HCT116 (cell line): ENCODE measurements at regions not wholly inside any gene's neighbourhood (a gene's known extent, or its start where the extent isn't known, plus 50 kb on each side); places are given as distances from the start of the nearest gene placed in this dataset.

Experiments used
- ATAC-seq: fragments of 200-7000 bp; cut with Tn5 transposase; 2 replicates; pipeline ENCODE4 v1.9.1; 2020; ENCODE audit warnings: mild to moderate bottlenecking, moderate library complexity
- BruUV-seq: library from RNA; stranded (reverse); fragments of 400-500 nt; replicated peaks from 2 replicates; lab custom pipeline; 2021; lab: Mats Ljungman, UMichigan
- CTCF ChIA-PET: fragments of 300-600 bp; sonication (Branson Sonifier 250); formaldehyde crosslinking; loops from one replicate; lab custom pipeline; 2021; ENCODE audit warnings: antibody characterized with exemption; lab: Charles Lee
- POLR2A ChIA-PET: fragments of 300-600, 350-600 bp; sonication (Branson Sonifier 250); formaldehyde crosslinking; loops from one replicate; lab custom pipeline; 2021; ENCODE audit warnings: antibody characterized with exemption; lab: Charles Lee
- RAD21 ChIA-PET, 2 experiments: fragments of 300-600 bp; sonication (Branson Sonifier 250); formaldehyde crosslinking; loops; one replicate each; lab custom pipeline; 2023; ENCODE audit warnings: low total read pairs in 2 of 2; ENCODE audit not compliant: uncharacterized antibody in 2 of 2, unreplicated experiment in 2 of 2, low non-redundant PET in 1 of 2; lab: Charles Lee
- DNase-seq: peaks from one replicate; pipeline ENCODE4 v3.0.0-alpha.2; 2010; ENCODE audit warnings: low read depth, low spot score
- H2AFZ ChIP-seq: fragments of 200-600 bp; shearing (Covaris generic), sonication (generic); 2 replicates; pipeline ENCODE4 v1.6.1; 2017; ENCODE audit warnings: low read depth, mixed run types, mixed read lengths, antibody characterized with exemption, low read length; ENCODE audit not compliant: poor library complexity, severe bottlenecking
- H3K27ac ChIP-seq: 2 replicates; pipeline ENCODE4 v1.5.1; 2012; ENCODE audit warnings: low read depth, low read length
- H3K27me3 ChIP-seq: fragments of 200-600 bp; sonication (generic); 2 replicates; pipeline ENCODE4 v1.6.1; 2016; ENCODE audit warnings: mixed run types, low read length, mixed read lengths; ENCODE audit not compliant: insufficient read depth
- H3K36me3 ChIP-seq, 2 experiments: fragments of 200-500 bp in 1 of 2; fragments of 200-600 bp in 1 of 2; sonication (Bioruptor generic) in 1 of 2; sonication (generic) in 1 of 2; 2 replicates each; pipeline versions ENCODE4 v1.5.1 to v1.6.1; 2014 to 2016; ENCODE audit warnings: low read length in 2 of 2, inconsistent platforms in 1 of 2, mixed read lengths in 1 of 2, mixed run types in 1 of 2; ENCODE audit not compliant: insufficient read depth in 2 of 2, control insufficient read depth in 1 of 2
- H3K4me1 ChIP-seq, 2 experiments: fragments of 200-600 bp in 1 of 2; sonication (generic) in 1 of 2; 2 replicates each; pipeline versions ENCODE4 v1.5.1 to v1.6.1; 2012 to 2017; ENCODE audit warnings: low read length in 2 of 2, inconsistent platforms in 1 of 2, mild to moderate bottlenecking in 1 of 2, mixed read lengths in 1 of 2, mixed run types in 1 of 2, moderate library complexity in 1 of 2; ENCODE audit not compliant: insufficient read depth in 2 of 2, control insufficient read depth in 1 of 2
- H3K4me2 ChIP-seq: fragments of 200-600 bp; sonication (generic); 2 replicates; pipeline ENCODE4 v1.6.1; 2017; ENCODE audit warnings: mixed run types, low read length, mixed read lengths
- H3K4me3 ChIP-seq, 2 experiments: fragments of 200-600 bp in 1 of 2; sonication (generic) in 1 of 2; replicated peaks in 1 of 2; 2 replicates each; pipeline ENCODE4 v1.5.1; 2011 to 2016; ENCODE audit warnings: low read length in 2 of 2, control low read depth in 1 of 2, low read depth in 1 of 2, mild to moderate bottlenecking in 1 of 2, mixed read lengths in 1 of 2, mixed run types in 1 of 2
- H3K79me2 ChIP-seq: fragments of 200-600 bp; sonication (generic); 2 replicates; pipeline ENCODE4 v1.6.1; 2017; ENCODE audit warnings: mild to moderate bottlenecking, mixed run types, low read length, moderate library complexity, mixed read lengths; ENCODE audit not compliant: insufficient read depth
- H3K9ac ChIP-seq: fragments of 200-600 bp; sonication (generic); 2 replicates; pipeline ENCODE4 v1.6.1; 2016; ENCODE audit warnings: low read length, mixed read lengths
- H3K9me2 ChIP-seq: fragments of 200-600 bp; sonication (generic), shearing (Covaris generic); 2 replicates; pipeline ENCODE4 v1.6.1; 2017; ENCODE audit warnings: mixed run types, mild to moderate bottlenecking, moderate library complexity; ENCODE audit not compliant: insufficient read depth
- H3K9me3 ChIP-seq, 2 experiments: fragments of 200-500 bp in 1 of 2; fragments of 200-600 bp in 1 of 2; sonication (Bioruptor generic) in 1 of 2; sonication (generic) in 1 of 2; 2 replicates each; pipeline ENCODE4 v1.6.1; 2014 to 2017; ENCODE audit warnings: low read length in 2 of 2, mixed read lengths in 2 of 2, inconsistent platforms in 1 of 2, low read depth in 1 of 2, mild to moderate bottlenecking in 1 of 2, mixed run types in 1 of 2, moderate library complexity in 1 of 2; ENCODE audit not compliant: control insufficient read depth in 1 of 2, insufficient read depth in 1 of 2
- H4K20me1 ChIP-seq: fragments of 200-600 bp; sonication (generic), shearing (Covaris generic); 2 replicates; pipeline ENCODE4 v1.6.1; 2017; ENCODE audit warnings: mixed run types, mild to moderate bottlenecking, moderate library complexity; ENCODE audit not compliant: insufficient read depth
- CBX3 ChIP-seq: IDR thresholded peaks from 2 replicates; pipeline ENCODE4 v1.6.1; 2012; ENCODE audit warnings: low read depth
- FOSL1 ChIP-seq: IDR thresholded peaks from 2 replicates; pipeline ENCODE4 v1.6.1; 2012; ENCODE audit warnings: low read depth
- intact Hi-C: fragments of 100-400 bp; cut with micrococcal nuclease; formaldehyde crosslinking; loops from 2 replicates; pipeline ENCODE4 v1.10.0; 2022

- no peak for ATAC-seq
- no peaks in the 10 kb centered on the region for H3K9me3 ChIP-seq
- H3K27me3 ChIP-seq, result no peaks in the 10 kb centered on the region
- RAD21 ChIA-PET, result no interaction called here
- no TSS peak for BruUV-seq
- no peaks in the 10 kb centered on the region for H3K9me2 ChIP-seq
- H3K4me1 ChIP-seq, result no peaks in the 10 kb centered on the region
- no peak for TF ChIP-seq CBX3
- no peak overlapping the region for H3K4me2 ChIP-seq
- POLR2A ChIA-PET, result no interaction called here
- no peaks in the 10 kb centered on the region for H3K79me2 ChIP-seq
- no peaks in the 10 kb centered on the region for H4K20me1 ChIP-seq
- no peak overlapping the region for H3K9ac ChIP-seq
- H3K36me3 ChIP-seq, result no peaks in the 10 kb centered on the region
- no peak overlapping the region for H3K4me3 ChIP-seq
- H3K27ac ChIP-seq, result no peak overlapping the region
- no peak overlapping the region for H2AFZ ChIP-seq
- no peak for DNase-seq
- intact Hi-C loops, result no loop called here
- CTCF ChIA-PET, result no interaction called here
Measured at GRCh38 chr6:122285292-122285913, 114.0 kb upstream of the HSF2 start.

DNA sequence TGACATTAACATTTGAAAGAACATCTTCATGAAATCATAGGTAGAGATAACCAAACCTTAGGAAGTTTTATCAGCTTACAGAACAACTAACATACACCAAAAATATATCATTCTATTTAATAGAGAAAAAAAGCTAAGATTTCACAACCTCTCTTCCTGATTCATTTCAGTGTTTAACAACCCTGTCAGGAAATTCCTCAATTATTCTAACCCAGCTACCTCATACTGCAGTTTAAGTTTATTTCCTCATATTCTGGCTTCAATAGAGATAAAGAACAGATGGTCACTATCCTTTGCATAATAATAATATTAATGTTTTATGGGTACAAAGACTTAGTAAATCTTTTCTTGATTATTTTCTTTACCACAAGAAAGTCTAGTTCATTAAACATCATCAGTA, 112.9 kb upstream of the HSF2 start:
- H3K36me3 ChIP-seq, result no peaks in the 10 kb centered on the region
- no peak for DNase-seq
- no peak overlapping the region for H3K4me2 ChIP-seq
- POLR2A ChIA-PET, result no interaction called here
- H3K79me2 ChIP-seq, result no peaks in the 10 kb centered on the region
- no peak for TF ChIP-seq FOSL1
- H3K9ac ChIP-seq, result no peak overlapping the region
- H3K4me1 ChIP-seq, result no peaks in the 10 kb centered on the region
- CTCF ChIA-PET, result no interaction called here
- no peaks in the 10 kb centered on the region for H3K9me2 ChIP-seq
- intact Hi-C loops, result no loop called here
- H3K27me3 ChIP-seq, result no peaks in the 10 kb centered on the region
- no peak overlapping the region for H2AFZ ChIP-seq
- H3K27ac ChIP-seq, result no peak overlapping the region
- BruUV-seq, result no TSS peak
- RAD21 ChIA-PET, result no interaction called here
- no peaks in the 10 kb centered on the region for H3K9me3 ChIP-seq
- ATAC-seq, result no peak
- H3K4me3 ChIP-seq, result no peak overlapping the region
- H4K20me1 ChIP-seq, result no peaks in the 10 kb centered on the region
